ENCODE measurements at regions not wholly inside any gene's neighbourhood (a gene's known extent, or its start where the extent isn't known, plus 50 kb on each side); places are given as distances from the start of the nearest gene placed in this dataset.
"Not testable (repeated sequence)": the region's sequence is repeated elsewhere in the genome, so short reads cannot be mapped to it uniquely, and the experiment has no call there.

DNA sequence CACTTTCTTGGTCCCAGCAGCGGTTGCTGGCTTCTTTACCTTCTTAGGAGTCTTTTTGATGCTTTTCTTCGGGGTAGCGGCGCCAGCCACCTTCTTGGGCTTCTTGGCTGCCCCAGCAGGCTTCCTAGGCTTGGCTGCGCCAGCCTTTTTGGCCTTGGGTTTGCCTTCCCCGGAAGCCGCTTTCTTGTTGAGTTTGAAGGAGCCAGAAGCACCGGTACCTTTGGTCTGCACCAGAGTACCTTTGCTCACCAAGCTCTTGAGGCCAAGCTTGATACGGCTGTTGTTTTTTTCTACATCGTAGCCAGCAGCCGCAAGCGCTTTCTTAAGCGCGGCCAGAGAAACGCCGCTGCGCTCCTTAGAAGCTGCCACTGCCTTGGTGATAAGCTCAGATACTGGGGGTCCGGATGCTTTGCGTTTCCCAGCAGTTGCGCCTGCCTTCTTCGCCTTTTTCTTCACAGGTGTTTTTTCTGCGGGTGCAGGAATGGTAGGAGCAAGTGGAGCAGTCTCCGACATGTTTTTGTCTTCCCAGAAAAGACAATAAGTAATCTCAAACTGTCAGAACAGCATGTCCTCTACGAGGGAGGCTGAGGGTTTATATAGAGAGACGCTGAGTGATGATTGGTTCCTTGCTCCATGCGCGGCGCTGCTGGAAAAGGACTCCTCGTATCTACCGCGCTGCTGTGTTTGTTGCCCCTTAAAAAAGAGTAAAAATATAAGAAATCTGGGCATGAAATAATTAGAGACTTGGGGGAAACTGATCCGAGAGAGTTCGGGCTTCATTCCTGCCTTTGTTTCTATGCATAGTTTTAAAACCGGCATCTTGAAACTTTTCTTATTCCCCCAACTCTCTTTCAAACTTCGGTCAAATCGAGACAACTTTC, 130.3 kb upstream of the BTN3A2 start:
- DNase-seq: peak; percentile 37

DNA sequence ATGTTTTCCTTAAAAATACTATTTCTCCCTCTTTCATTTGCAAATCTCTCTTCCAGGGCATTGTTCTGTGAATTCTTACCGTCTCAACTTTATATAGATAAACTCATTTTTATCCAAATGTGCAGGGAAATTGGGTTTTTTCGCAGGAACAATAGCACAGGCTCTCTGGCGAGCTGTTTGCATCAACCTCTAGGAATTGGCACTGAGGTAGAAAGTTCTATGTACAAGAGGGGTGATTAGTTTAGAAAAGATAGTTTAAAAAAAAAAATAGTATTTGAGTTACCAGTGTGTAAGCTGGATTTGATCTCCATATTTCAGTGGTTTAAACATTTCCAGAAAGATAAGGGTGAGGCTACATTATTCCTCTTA, 129.7 kb upstream of the BTN3A2 start:
- no peak for DNase-seq

DNA sequence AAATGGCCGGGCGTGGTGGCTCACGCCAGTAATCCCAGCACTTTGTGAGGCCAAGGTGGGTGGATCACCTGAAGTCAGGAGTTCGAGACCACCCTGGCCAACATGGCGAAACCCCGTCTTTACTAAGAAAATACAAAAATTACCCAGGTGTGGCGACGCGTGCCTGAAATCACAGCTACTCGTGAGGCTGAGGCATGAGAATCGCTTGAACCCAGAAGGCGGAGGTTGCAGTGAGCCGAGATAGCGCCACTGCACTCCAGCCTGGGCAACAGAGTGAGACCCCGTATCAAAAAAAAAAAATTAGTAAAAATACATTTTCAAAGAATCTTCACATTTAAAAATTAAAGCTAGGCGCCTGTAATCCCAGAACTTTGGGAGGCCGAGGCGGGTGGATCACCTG, 125.6 kb upstream of the BTN3A2 start:
- DNase-seq: not testable (repeated sequence)

DNA sequence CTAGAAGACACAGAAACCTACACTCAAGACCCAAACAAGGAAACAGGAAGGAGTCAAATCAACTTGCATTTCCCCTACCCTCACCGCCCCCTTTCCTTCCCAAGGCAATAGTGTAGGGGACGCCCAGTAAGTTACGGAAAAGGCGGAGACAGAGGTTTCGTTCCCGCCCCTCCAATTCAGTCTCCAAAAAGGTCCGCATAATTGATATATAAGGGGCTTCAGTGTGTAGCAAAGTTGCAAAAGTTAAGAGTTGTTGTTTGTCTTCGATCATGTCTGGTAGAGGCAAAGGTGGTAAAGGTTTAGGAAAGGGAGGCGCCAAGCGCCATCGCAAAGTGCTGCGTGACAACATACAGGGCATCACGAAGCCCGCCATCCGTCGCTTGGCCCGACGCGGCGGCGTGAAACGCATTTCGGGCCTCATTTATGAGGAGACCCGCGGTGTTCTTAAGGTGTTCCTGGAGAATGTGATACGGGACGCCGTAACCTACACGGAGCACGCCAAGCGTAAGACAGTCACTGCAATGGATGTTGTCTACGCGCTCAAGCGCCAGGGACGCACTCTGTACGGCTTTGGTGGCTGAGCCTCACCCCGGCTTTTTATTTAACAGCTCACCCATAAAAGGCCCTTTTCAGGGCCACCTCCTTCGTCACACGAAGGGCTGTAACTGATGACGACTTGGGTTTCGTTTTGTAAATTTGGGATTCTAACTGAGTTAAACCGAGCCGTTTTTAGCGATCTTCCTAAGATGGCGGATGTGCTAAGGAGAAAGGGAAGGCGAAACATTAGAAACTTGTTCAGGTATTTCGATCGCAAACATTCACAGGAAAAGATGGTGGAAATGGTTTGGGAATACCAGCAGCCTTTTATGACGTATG, 124.6 kb upstream of the BTN3A2 start:
- peak; percentile 38 for DNase-seq

DNA sequence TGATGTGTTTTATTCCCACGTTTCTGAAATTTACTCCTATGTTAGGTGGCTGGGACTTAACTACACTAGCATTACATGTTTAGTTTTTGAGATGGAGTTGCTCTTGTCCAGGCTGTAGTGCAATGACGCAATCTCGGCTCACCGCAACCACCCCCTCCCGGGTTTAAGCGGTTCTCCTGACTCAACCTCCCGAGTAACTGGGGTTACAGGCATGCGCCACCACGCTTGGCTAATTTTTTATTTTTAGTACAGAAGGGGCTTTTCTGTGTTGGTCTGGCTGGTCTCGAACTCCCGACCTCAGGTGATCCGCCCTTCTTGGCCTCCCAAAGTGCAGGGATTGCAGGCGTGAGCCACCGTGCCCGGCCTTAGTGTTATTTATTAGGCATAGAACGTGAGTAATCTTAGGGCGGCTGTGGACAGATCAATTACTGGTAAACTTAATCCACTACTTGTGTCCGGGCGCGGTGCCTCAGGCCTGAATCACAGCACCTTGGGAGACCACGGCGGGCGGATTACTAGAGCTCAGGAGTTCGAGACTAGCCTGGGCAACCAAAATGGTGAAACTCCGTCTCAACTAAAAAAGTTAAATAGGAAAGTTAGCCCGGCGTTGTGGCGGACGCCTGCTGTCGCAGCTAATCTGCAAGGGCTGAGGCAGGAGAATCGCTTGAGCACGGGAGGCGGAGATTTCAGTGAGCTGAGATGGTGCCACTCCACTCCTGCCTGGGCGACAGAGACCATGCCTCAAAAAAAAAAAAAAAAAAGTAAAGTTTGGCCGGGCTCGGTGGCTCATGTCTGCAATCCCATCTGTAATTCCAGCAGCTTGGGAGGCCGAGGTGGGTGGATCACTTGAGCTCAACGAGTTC, 123.7 kb upstream of the BTN3A2 start:
- DNase-seq: peak; percentile 28

DNA sequence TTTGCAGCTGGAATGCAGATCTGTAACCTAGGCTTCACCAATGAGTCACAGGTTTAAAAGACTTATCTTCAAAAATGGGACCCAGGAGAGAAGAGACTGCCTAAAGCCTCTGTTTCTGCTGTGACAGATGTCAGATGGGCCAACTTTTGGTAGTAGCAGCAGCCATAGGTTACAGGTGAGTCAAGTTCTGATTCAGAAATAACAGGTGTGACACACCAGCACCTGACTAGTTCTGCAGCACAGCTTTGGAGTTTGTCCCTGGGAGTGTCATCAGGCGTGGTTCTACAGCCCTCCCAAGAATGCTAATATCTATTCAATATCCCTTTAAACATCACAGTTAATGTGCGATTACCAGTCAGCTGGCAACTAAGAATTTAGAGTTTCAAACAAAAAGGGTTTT, 121.9 kb upstream of the BTN3A2 start:
- no peak for DNase-seq

DNA sequence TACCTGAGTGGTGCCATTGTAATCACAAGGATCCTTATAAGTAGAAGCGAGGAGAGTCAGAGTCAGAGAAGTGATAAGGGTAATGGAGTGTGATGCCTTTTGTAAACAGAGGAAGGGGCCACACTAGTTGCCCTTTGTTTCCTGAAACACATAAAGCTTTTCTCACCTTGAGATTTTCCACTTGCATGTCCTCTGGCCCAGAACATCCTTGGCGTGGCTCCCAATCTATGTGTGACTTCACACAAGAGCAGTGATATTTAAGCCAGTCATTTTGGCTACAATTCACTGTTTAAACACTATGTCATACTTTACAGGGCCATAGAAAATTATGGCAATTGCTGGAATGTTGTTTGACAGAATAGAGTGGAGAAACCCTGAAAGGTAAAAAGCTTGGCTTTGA, 121.2 kb upstream of the BTN3A2 start:
- DNase-seq: no peak

DNA sequence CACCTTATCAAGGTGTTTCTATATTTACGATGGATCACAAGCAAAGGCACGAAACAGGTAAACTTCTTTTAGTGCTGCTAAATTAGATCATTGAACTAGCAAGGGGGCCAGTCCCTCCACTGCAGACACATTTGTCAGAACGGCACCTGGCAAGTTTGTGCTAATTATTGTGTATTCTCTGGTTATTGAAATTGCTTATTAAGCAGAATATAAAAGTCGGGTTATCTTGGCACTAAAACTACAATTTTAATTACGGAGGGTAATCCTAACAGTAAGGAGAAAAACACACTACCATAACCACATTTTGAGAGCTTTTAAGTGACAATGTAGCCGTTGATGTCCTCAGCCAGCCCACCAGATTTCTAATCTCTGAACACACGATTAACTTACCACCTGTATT, 118.9 kb upstream of the BTN3A2 start:
- DNase-seq: no peak

DNA sequence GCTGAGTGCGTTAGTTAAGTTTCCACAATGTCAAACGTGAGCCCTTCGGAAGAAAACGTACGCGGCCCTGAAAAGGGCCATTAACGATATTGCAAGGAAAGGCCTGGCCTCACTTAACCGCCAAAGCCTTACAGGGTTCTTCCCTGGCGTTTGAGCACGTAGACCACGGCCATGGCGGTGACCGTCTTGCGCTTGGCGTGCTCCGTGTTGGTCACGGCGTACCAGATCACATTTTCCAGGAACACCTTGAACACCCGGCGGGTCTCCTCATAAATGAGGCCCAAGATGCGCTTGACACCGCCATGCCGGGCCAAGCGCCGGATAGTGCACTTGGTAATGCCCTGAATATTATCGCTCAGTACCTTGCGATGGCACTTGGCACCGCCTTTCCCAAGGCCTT, 118.4 kb upstream of the BTN3A2 start:
- no peak for DNase-seq

DNA sequence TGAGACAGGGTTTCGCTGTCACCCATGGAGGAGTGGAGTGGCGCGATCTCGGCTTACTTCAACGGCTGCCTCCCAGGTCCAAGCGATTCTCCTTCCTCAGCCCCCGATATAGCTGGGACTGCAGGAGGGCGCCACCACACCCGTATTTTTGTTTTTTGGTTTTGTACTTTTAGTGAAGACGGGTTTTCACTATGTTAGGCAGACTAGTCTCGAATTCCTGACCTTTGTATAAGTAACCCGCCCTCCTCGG, 115.4 kb upstream of the BTN3A2 start:
- no peak for DNase-seq

DNA sequence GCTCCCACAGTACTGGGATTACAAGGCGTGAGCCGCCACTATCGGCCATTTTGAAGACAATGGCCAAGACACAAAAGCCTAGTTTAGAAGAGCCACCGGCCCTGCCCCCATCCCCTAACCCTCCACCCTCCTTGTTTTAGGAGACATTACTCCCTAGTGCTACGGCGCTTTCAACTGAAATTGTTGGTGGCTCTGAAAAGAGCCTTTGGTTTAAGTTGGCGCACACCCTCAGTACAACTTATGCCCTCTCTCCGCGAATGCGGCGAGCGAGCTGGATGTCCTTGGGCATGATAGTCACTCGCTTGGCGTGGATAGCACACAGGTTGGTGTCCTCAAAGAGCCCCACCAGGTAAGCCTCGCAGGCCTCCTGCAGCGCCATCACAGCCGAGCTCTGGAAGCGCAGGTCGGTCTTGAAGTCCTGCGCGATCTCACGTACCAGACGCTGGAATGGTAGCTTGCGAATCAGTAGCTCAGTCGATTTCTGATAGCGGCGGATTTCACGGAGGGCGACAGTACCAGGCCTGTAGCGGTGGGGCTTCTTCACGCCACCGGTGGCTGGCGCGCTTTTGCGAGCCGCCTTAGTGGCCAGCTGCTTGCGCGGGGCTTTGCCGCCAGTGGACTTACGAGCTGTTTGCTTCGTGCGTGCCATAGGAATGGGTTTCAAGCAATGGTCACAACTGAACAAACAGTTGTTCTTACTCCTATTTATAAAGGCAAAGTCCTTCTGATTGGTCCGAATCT, 114.9 kb upstream of the BTN3A2 start:
- DNase-seq: peak; percentile 52

DNA sequence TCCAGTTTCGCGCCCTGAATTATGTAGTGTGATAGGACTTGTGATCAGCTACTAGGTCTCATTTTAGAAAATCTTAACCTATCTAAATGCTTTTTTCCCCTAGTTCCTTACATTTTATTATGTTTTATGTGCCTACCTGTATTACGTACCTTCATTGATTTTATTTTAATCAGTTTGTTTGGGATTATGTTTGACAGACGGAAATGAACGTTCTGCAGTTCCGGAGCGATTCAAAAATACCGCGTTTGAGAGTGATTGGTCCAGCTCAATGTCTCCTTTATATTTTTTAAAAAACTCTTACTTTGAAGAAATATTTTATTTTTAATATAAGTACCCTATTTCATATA, 114.3 kb upstream of the BTN3A2 start:
- DNase-seq: no peak

DNA sequence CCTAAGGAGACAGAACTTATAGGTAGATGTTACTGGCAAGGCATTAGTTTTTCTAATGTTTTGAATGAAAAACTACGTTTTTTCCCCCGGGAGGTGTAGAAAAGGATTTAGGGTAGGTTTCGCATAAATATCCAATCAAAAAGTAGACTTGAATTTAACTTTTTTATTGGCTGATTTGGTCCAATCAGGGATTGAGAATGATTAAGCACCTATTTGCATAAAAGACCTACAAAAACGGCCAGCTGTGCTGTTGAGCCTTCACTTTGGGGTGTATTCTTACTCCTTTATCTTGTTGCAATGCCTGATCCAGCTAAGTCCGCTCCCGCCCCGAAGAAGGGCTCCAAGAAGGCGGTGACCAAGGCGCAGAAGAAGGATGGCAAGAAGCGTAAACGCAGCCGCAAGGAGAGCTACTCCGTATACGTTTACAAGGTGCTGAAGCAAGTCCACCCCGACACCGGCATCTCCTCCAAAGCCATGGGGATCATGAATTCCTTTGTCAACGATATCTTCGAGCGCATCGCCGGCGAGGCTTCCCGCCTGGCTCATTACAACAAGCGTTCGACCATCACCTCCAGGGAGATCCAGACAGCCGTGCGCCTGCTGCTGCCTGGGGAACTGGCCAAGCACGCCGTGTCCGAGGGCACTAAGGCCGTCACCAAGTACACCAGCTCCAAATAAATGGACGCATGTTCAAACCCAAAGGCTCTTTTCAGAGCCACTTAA, 113.5 kb upstream of the BTN3A2 start:
- peak; percentile 35 for DNase-seq

DNA sequence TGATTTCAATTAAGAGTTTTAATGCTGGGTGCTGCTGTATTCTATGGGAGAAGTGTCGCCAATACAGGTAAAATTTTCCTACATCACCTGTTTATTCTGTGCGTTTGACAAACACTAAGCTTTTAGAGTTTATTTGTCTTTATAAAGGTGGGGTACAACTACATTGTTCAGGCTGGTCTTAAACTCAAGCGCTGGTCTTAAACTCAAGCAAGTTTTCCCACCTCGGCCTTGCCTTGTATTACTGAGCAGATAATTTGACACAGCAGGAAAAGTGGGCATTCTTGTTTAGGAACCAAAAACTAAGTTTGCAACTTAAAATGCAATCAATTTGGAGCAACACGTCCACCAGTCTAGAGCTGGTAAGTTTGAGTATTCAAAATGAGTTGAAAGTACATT, 112.9 kb upstream of the BTN3A2 start:
- no peak for DNase-seq

DNA sequence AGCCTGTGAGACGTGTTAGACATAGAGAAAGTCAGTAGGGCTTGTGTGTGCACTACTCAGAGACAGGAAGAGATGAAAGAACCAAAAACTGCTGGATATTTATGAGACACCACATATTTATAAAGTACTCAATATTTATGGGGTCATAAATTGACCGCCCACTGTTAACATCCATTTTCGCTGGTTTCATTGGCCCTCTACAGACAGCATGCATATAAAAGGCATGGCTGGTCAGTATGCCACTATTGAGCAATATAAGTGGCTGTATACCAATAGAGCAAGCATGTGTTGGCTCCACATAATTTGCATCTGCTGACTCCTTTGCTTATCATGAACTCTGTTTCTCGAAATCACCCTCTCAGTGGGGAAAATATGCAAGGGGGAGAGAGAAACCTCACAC, 110.3 kb upstream of the BTN3A2 start:
- DNase-seq: no peak

DNA sequence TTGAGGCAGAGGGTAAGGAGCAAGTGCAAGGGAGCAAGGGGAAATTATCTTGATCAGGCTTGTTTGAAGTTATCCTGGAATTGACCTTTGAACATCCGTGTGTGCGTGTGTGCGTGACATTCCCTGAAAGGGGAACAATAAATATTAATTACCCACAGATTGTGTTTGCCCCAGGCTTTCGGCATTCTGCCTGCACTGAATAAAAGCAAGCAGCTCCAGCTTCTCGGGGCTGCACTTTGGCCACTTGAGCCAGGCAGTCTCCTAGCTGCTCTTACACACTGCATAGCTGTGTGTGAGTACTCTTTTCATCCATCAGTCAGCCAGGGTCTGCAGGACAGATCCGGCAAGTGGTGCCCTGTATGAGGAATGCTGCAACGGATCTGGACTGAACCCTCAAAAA, 107.7 kb upstream of the BTN3A2 start:
- no peak for DNase-seq

DNA sequence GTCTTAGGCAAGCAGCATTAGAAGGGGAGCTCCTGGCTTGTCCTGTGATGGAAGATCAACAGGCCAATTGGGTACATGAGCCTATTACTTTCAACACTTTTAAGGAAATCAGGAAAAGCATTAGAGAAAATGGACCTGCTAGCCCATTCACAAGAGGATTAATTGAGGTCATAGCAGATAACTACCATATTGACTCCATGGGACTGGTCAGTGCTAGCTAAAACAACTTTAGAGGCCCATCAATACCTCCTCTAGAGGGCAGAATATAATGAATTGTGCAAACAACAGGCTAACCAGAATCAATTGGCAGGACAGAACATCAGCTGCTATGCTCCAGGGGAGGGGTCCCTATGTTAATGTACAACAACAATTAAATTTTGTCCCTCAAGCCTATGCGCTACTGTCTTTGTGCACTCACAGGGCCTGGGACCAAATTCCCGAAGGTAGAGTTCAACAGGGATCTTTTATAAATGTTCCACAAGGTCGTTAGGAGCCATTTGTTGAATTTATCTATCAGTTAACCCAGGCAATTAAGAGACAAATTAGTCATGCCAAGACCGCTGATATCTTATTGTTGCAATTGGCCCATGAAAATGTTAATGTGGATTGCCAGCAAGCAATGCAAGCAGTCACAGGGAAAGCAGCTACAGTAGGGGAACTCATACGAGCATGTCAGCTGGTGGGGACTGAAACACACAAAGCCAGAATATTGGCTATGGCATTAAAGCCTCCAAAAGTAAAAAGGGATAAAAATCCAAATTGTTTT, 106.6 kb upstream of the BTN3A2 start:
- no peak for DNase-seq

DNA sequence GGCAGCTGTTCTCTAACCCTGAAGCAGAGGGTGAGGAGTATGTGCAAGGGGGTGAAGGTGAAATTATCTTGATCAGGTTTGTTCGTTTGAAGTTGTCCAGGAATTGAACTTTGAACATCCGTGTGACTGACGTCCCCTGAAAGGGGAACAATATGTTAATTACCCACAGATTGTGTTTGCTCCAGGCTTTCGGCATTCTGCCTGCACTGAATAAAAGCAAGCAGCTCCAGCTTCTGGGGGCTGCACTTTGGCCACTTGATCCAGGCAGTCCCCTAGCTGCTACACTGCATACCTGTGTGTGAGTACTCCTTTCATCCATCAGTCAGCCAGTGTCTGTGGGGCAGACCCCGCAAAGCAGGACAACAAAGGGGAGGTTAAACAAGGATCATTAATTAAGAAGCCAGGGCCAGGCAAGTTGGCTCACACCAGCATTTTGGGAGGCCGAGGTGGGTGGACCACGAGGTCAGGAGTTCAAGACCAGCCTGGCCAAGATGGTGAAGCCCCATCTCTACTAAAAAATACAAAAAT, 104.8 kb upstream of the BTN3A2 start:
- no peak for DNase-seq

DNA sequence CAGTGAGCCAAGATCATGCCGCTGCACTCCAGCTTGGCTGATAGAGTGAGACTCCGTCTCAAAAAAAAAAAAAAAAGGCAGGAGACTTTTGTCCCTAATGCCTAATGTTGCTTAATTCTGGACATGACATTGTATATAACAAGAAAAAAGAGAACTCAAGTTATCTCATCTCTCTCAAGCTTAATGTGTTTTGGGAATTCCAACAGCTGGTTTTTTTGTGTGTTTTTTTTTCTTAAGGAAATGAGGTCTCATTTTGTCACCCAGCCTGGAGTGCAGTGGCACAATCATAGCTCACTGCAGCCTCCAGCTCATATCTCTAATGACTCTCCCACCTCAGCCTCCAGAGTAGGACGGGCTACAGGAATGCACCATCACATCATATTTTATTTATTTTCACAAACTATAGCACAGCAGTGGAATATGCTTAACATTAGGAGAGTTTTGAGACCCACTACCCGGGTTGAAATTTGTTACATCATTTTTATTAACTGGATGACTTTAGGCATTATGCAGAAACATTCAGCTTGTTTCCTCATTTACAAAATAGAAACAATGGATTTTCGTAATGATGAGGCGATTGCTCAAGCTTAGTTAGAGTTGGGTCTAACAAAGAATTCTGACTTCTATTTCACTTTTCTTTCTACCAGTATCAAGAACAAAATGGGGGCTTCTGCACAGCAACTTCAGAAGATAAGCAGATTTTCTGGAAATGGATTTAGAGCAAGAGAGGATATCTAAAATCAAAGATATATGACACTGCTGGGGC, 104.1 kb upstream of the BTN3A2 start:
- DNase-seq: no peak

DNA sequence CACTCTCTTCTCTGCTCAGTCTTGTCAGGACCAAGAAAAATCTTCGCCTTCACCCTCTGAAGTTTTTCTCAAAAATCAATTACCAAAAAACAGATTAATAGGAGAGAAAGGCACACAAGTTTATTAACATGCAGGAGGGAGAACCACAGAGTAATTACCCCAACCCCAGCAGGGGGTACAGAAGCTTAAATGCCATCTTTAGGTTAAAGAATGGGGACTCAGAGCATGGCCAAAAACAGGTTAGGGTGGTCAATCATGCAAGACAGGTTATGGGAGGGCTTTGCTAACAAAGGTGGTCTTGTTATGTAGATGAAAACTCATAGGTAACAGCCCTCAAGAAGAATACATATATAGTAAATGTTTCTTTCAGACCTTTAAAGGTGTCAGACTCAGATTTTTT, 100.5 kb upstream of the BTN3A2 start:
- no peak for DNase-seq

Data from T-helper 9 cell (primary cell).